Pons (tissue), 1 donor: ENCODE measurements at regions not wholly inside any gene's neighbourhood (a gene's known extent, or its start where the extent isn't known, plus 50 kb on each side); places are given as distances from the start of the nearest gene placed in this dataset.
A peak's percentile ranks its signal among the peaks of the same experiment; 100 is the strongest.
"Not testable (repeated sequence)": the region's sequence is repeated elsewhere in the genome, so short reads cannot be mapped to it uniquely, and the experiment has no call there.

Source experiments
- DNase-seq: peaks from one replicate; pipeline ENCODE4 v3.0.0-alpha.2; 2016; ENCODE audit warnings: low spot score

DNA sequence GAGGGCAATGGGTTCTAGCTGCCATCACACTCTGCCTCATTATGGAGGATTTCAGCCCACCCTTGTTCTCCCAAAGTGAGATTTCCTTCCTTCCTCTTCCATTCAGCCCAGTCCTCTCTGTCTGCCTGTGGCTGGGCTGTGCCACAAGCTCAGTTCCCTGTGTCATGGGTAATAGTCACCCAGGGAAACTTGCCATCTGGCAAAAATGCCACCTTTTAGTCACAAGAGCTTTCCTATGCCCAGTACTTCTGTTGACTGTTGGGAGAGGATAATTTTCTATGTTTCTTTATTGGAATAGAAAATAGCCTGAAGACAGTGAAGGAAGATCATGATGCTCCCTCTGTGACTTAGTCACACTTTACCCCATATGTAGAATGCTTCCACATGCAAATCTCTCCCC, 71.4 kb downstream of the TLR4 start:
- peak; percentile 28 for DNase-seq

GRCh38 chr9:117777823-117778222, 73.6 kb downstream of the TLR4 start:
- peak; percentile 87 for DNase-seq

DNA sequence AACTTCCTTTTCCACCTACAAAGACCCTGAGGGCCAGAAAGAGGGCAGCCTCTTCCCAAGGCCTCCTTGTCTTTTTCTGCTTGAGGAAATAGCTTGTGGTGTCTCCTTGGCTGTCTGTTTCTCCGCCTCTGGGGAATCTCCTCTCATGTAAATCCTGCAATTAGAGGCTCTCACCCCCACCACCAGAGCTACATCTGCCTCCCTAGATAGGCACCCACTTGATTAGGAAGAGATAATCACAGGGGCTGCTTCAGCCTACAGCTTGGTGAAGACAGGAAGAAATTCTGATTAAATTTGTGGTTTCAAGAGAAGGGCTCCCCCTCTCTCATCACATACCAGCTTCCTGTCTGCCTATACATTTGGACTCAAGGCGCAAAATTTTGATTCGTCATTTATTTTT, 75.6 kb downstream of the TLR4 start:
- DNase-seq = no peak

DNA sequence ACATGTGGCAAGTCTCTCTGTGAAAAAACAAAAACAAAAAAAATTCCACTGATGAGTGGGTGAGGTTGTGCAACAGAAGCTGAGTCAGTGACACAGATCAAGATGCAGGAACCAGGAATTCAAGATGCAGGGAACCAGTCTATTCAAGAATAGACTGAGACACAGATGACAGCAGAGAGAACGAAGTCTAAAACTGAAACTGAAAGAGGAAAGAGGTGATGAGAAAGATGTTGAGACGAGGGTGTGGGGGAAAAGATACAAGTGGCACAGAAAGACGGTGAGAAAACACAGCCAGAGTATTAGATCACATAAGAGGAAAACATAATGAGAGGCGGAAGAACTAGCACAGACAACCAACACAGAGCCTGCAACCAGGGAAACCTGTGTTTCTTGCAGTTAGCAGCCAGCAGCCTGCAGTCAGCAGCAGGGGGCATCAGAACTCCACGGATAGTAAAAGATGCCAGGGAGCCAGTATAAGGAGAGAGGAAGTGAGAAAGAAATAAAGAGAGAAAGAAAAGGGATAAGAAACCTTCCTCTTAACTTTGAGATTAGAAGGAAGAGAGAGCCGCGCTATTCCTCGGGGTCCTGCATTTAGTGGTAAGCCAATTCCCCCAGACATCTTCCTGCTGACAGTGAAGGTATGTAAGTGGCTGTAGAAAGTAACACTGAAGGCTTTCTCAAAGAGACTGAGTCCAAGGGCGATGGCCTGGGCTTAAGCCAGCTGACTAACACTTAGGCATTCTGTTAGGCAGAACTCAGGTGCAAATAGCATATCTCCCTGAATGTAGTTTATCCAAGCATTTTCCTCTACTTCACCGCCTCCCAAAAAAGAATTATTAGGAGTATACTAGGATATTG, 79.0 kb downstream of the TLR4 start:
- DNase-seq = peak; percentile 95

- DNase-seq = peak; percentile 71
Observed at GRCh38 chr9:117783828-117784227, 79.6 kb downstream of the TLR4 start.

DNA sequence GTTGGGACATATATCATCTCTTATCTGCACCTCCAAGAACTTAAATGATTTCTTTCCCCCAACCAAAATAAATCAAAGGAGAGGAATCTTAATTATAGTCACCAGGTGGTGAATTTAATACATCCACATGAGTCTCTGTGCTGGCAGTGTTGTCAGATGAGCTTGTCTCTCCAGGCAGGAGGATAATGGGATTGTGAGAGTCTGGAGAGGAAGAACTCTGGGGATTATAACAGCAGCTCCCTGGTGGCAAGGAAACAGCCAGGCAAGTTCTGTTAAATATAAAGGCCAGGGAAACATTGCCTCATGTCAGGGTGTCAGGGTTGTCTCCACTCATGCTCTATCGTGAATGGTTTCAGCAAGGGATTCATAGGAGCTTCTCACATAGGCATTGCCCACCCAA, 80.8 kb downstream of the TLR4 start:
- no peak for DNase-seq

DNA sequence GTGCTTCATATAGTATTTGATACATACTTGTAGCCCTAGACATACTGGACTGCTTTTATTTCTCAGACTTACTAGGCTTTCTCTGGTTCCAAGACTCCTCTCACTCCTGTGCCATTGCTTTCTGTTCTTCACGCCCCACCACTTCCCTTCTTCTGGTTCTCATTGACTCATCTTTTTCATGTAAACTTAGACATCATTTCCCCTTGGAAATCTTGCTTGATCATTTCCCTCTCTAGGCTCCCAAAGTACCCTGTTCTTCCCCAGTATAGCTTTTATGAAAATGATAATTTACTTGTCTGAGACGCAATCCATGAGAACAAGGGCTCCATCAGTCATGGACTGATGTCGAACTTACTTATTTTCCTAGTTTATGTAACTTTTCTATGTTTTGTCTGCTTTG, 83.5 kb downstream of the TLR4 start:
- DNase-seq = no peak

DNA sequence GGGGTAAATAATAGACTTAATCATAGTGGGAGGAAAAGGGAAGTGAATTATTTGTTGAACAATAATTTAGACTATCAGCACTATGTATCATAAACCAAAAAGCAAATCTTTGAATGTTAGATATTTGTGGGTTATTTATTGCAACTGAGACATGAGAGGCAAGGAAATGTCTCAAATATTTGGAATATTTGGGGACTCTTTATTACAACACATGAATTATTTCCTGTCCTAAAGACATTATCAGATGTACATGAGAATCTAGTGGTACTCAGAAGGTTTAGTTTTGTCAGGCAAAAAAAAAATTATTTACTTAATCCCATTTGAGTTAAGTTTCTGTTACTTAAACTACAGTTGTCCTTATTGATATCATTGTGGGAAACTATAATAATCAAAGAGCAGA, 91.1 kb downstream of the TLR4 start:
- no peak for DNase-seq

GRCh38 chr9:117796681-117797080, 92.5 kb downstream of the TLR4 start:
- no peak for DNase-seq

GRCh38 chr9:117800389-117800788, 96.2 kb downstream of the TLR4 start:
- DNase-seq = no peak

DNA sequence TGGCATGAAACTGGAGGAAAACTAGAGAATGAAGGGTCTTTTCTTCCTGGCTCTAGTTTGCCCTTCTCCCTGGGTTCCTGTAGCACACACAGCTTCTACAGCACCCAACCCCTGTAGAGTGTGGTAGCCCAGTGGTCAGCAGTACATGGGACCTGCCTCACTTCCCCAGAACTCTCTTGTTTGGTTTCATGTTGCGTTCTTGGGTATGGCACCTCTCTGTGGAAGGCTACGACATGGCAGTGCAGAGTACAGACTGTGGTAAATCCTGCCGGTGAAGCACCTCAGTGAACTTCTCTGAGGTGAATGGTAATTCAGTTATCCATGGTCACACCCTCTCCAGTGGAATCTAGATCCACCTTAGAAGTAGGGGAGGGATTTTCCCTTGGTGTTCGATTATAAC, 105.5 kb downstream of the TLR4 start:
- DNase-seq = no peak

GRCh38 chr9:117815315-117815714, 111.1 kb downstream of the TLR4 start:
- no peak for DNase-seq

DNA sequence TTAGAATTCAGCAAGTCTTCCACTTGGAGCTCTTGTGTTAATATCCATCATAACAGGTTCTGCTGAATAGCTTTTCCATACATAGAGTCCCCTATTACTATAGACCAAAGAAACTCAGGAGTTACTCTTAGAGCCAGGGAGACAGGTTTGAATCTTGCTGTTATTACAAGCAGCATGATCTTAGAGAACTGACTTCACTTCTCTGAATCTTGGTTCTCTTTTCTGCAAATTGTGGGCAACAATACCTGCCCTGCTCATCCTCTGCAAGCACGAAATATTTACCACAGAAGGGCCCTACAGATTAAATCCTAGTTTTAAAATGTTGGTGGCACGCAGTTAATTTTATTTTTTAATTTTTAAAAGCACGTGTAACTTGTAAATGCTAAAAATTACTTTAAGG, 111.7 kb downstream of the TLR4 start:
- DNase-seq = no peak

DNA sequence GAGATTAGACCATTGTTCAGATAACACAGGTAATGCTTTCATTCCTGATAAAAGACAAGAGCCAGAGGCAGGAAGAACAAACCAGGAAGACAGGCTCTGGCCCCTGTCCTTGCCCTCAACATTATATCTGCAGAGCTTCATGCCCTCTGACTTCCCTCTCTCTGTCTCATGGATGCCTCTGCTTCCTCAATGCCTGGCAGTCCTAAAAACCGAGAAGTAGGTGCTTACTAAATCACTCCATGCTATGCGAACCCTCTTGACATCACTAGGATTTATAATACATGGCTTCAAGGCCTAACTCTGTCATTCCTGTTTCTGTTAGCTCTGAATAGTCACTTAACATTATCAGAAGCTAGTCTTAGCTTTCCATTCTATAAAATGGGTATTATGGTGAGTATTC, 117.8 kb downstream of the TLR4 start:
- no peak for DNase-seq

GRCh38 chr9:117823576-117823975, 119.4 kb downstream of the TLR4 start:
- no peak for DNase-seq

GRCh38 chr9:117825609-117826347, 121.6 kb downstream of the TLR4 start:
- peak; percentile 64 for DNase-seq

GRCh38 chr9:117826837-117827236, 122.6 kb downstream of the TLR4 start:
- DNase-seq = no peak

DNA sequence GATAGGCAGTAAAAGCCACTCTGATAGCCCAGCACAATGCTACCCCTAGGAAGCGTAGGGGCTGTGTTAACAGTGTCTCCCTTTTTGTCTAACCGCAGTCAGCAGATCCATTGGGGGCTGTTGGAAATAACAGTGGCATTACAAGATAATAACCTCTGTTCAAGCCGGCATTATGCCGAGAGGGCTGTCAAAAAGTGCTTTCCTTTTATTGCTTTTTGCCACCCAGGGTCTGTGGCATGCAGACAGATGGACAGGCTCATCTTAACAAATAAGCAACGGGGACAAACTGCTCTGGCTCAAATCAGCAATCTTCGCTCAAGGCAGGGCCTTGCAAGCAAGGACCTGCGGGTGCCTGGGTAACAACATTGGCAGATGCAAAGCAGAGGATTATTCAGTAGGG, 123.3 kb downstream of the TLR4 start:
- no peak for DNase-seq

- no peak for DNase-seq
Observed at GRCh38 chr9:117828466-117828865, 124.3 kb downstream of the TLR4 start.

- no peak for DNase-seq
Observed at GRCh38 chr9:117835798-117836197, 131.6 kb downstream of the TLR4 start.

- DNase-seq = no peak
Observed at GRCh38 chr9:117839862-117840261, 135.7 kb downstream of the TLR4 start.

DNA sequence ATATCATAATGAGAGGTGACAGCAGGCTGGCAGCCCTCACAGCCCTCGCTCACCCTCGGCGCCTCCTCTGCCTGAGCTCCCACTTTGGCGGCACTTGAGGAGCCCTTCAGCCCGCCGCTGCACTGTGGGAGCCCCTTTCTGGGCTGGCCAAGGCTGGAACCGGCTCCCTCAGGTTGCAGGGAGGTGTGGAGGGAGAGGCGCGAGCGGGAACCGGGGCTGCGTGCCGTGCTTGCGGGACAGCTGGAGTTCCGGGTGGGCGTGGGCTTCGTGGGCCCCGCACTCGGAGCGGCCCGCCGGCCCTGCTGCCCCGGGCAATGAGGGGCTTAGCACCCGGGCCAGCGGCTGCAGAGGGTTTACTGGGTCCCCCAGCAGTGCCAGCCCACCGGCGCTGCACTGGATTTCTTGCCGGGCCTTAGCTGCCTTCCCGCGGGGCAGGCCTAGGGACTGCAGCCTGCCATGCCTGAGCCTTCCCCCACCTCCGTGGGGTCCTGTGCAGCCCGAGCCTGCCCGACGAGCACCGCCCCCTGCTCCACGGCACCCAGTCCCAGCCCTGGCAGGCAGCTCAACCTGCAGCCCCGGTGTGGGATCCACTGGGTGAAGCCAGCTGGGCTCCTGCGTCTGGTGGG, 147.7 kb downstream of the TLR4 start:
- DNase-seq = not testable (repeated sequence)

DNA sequence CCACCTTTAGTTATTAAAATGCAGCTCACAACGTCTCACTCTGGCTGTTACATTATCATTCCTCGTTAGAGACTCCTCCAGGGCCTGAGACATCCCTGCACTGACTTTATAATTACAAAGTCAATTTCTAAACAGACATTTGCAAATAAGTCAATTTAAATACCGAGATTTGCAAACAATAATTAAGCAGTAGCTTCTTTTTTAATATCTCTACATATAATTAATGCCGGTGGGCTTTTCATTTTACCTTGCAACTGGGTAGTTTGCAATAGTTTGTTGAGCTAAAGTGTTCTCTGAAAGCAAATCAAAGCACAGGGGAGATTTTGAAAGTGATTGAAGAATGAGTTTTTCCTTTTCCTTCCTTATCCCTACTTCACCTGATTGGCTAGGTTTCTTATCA, 154.4 kb downstream of the TLR4 start:
- DNase-seq = no peak
